ENCODE measurements at regions not wholly inside any gene's neighbourhood (a gene's known extent, or its start where the extent isn't known, plus 50 kb on each side); places are given as distances from the start of the nearest gene placed in this dataset.

DNA sequence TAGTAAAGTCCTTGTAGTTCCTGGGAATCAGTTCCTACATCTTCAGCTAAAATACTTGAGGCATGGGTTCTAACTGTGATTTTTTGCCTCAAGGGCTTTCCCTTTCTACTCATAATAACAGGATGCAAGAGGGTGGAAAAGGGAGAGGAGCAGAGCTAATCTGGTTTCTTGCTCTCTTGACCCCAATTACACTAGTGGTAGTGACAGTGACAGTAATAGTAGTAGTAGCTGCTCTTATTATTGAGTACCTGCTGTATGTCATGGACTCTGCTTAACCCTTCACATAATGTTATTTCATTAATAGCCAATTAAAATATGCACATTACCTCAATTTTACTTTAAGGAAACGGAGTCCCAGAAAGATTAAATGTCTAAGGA, 214.8 kb upstream of the HNRNPA3 start:
- TF ChIP-seq GATA2 (IDR thresholded peaks at IDR 0.05; ENCODE audit: low read depth, low read length) (no peak), GATA3 (IDR thresholded peaks at IDR 0.05; ENCODE audit: low read depth, low read length) (no peak)

Data from SH-SY5Y (cell line).